LNCaP clone FGC (cell line): ENCODE measurements at regions not wholly inside any gene's neighbourhood (a gene's known extent, or its start where the extent isn't known, plus 50 kb on each side); places are given as distances from the start of the nearest gene placed in this dataset.

ENCODE experiments used
- DNase-seq: peaks from one replicate; pipeline ENCODE4 v3.0.0-alpha.2; 2011; ENCODE audit warnings: low read depth
- H3K4me3 ChIP-seq: 2 replicates; pipeline ENCODE4 v1.5.1; 2011; ENCODE audit warnings: mild to moderate bottlenecking, low read depth, low read length, control low read depth
- CTCF ChIP-seq: IDR thresholded peaks from 2 replicates; pipeline ENCODE4 v1.5.1; 2012; ENCODE audit warnings: mild to moderate bottlenecking; ENCODE audit not compliant: control insufficient read depth, insufficient read depth; ENCODE audit errors: extremely low read depth

GRCh38 chr6:115393821-115394220 is 666.9 kb downstream of the FRK start:
- no peak for TF ChIP-seq CTCF
- DNase-seq = no peak
- H3K4me3 ChIP-seq = no peak overlapping the region

GRCh38 chr6:115370202-115370601 is 690.5 kb downstream of the FRK start:
- DNase-seq = no peak
- no peak overlapping the region for H3K4me3 ChIP-seq

GRCh38 chr6:115365783-115366182 is 694.9 kb downstream of the FRK start:
- no peak for TF ChIP-seq CTCF
- no peak overlapping the region for H3K4me3 ChIP-seq
- no peak for DNase-seq

More at GRCh38 chr6:115370202-115370601, 690.5 kb downstream of the FRK start:
- no peak for TF ChIP-seq CTCF

- TF ChIP-seq CTCF = no peak
- no peak for DNase-seq
These were observed 697.3 kb downstream of the FRK start for GRCh38 chr6:115363379-115363778.

GRCh38 chr6:115362234-115362633 is 698.5 kb downstream of the FRK start:
- DNase-seq = no peak
- TF ChIP-seq CTCF = no peak
- H3K4me3 ChIP-seq = no peak overlapping the region

More at GRCh38 chr6:115363379-115363778, 697.3 kb downstream of the FRK start:
- H3K4me3 ChIP-seq = no peak overlapping the region

- DNase-seq = peak; percentile 95
- no peak overlapping the region for H3K4me3 ChIP-seq
- no peak for TF ChIP-seq CTCF
These were observed 699.9 kb downstream of the FRK start for GRCh38 chr6:115360602-115361325.

GRCh38 chr6:115358616-115359015 is 702.1 kb downstream of the FRK start:
- H3K4me3 ChIP-seq = no peak overlapping the region
- DNase-seq = no peak
- TF ChIP-seq CTCF = no peak
